C4-2B (cell line): ENCODE measurements at regions not wholly inside any gene's neighbourhood (a gene's known extent, or its start where the extent isn't known, plus 50 kb on each side); places are given as distances from the start of the nearest gene placed in this dataset.

Source experiments
- H3K27ac ChIP-seq: fragments of 450-650 bp; 2 replicates; pipeline ENCODE4 v1.5.1; 2017
- ZFX ChIP-seq: fragments of 450-650 bp; IDR thresholded peaks from 2 replicates; pipeline ENCODE4 v1.6.1; 2017
- TF ChIP-seq, protein P1 (sequence below): fragments of 450-650 bp; conservative IDR thresholded peaks from 2 replicates; pipeline ENCODE4 v1.5.1; 2017; ENCODE audit warnings: mild to moderate bottlenecking

DNA sequence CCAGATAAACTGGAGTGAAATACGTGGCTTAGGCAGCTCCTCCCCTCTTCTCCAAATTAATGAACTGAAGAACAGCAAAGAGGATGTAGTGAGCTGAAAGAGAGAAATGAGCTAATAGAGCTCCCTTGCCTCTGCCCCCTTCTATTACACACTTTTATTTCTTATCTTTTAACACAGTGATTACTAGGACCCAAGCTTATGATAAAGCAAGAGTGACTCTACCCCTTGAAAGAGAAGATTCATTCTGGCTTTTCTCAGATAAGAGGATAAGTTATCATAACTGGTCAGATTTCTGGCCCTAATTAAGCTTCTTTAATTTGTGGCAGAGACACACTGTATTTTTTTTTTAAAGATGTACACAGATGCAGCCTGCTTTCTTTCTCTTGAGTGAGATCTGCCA, 102.2 kb downstream of the MSTN start:
- H3K27ac ChIP-seq: no peak overlapping the region
- TF ChIP-seq ZFX: no peak
- TF ChIP-seq, protein P1, sequence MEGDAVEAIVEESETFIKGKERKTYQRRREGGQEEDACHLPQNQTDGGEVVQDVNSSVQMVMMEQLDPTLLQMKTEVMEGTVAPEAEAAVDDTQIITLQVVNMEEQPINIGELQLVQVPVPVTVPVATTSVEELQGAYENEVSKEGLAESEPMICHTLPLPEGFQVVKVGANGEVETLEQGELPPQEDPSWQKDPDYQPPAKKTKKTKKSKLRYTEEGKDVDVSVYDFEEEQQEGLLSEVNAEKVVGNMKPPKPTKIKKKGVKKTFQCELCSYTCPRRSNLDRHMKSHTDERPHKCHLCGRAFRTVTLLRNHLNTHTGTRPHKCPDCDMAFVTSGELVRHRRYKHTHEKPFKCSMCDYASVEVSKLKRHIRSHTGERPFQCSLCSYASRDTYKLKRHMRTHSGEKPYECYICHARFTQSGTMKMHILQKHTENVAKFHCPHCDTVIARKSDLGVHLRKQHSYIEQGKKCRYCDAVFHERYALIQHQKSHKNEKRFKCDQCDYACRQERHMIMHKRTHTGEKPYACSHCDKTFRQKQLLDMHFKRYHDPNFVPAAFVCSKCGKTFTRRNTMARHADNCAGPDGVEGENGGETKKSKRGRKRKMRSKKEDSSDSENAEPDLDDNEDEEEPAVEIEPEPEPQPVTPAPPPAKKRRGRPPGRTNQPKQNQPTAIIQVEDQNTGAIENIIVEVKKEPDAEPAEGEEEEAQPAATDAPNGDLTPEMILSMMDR: no peak

DNA sequence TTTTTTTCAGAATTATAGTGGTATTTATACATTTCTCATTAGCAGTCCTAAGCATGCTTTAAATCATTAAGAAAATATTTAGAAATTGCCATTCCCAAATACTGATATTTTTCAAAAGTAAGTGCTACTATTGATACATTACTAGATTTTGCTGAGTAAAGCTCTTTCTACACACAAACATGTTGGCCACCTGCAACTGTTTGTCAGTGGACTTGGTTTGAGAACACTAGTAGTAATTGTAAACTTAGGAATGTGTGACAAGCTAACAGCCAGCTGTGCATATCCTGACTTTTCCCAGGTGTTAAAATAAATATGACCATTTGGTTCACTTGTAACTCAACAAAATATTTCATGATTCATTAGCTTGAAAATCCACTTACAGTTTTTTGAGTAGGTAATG, 103.1 kb downstream of the MSTN start:
- TF ChIP-seq, protein P1: no peak
- TF ChIP-seq ZFX: no peak
- H3K27ac ChIP-seq: no peak overlapping the region

DNA sequence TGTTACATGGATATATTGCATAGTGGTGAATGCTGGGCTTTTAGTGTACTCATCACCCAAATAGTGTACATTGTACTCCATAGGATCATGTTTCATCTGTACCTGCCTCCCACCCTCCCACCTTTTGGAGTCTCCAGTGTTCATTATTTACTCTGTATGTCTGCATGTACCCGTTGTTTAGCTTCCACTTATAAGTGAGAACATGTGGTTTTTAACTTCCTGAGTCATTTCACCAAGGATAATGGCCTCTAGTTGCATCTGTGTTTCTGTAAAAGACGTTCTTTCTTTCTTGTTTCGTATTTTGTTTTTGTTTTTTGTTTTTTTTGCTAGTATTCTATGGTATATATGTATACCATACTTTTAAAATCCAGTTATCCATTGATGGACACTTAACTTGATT, 107.5 kb downstream of the MSTN start:
- H3K27ac ChIP-seq: no peak overlapping the region
- no peak for TF ChIP-seq ZFX
- TF ChIP-seq, protein P1: no peak

GRCh38 chr2:189952536-189953109, 109.9 kb downstream of the MSTN start:
- H3K27ac ChIP-seq: peak overlapping the region; percentile 47; the same call in 1 of the 2 replicates
- TF ChIP-seq, protein P1: no peak
- no peak for TF ChIP-seq ZFX

- no peak overlapping the region for H3K27ac ChIP-seq
- no peak for TF ChIP-seq ZFX
- TF ChIP-seq, protein P1: no peak
Observed at GRCh38 chr2:189951791-189952535, 110.6 kb downstream of the MSTN start.

- TF ChIP-seq, protein P1: no peak
- no peak for TF ChIP-seq ZFX
Observed at GRCh38 chr2:189943009-189943408, 119.5 kb downstream of the MSTN start.

GRCh38 chr2:189940913-189941312, 121.6 kb downstream of the MSTN start:
- TF ChIP-seq ZFX: no peak
- TF ChIP-seq, protein P1: no peak
- no peak overlapping the region for H3K27ac ChIP-seq

More at GRCh38 chr2:189943009-189943408, 119.5 kb downstream of the MSTN start:
- no peak overlapping the region for H3K27ac ChIP-seq
